H1 (cell line): ENCODE measurements at regions not wholly inside any gene's neighbourhood (a gene's known extent, or its start where the extent isn't known, plus 50 kb on each side); places are given as distances from the start of the nearest gene placed in this dataset.

Source experiments
- CREB1 ChIP-seq: IDR thresholded peaks from 2 replicates; pipeline ENCODE4 v1.6.1; 2012; ENCODE audit warnings: inconsistent platforms
- POLR2A ChIP-seq, 2 experiments: IDR thresholded peaks; 1 replicate in 1 of 2; 2 replicates in 1 of 2; pipeline ENCODE4 v1.6.1; 2011; ENCODE audit warnings: low read depth in 2 of 2, low read length in 2 of 2, mild to moderate bottlenecking in 2 of 2; ENCODE audit errors: control extremely low read depth in 1 of 2
- TF ChIP-seq, protein P1 (sequence below): IDR thresholded peaks from 2 replicates; pipeline ENCODE4 v1.6.1; 2011; ENCODE audit warnings: low read length, improper control_type of control experiment

DNA sequence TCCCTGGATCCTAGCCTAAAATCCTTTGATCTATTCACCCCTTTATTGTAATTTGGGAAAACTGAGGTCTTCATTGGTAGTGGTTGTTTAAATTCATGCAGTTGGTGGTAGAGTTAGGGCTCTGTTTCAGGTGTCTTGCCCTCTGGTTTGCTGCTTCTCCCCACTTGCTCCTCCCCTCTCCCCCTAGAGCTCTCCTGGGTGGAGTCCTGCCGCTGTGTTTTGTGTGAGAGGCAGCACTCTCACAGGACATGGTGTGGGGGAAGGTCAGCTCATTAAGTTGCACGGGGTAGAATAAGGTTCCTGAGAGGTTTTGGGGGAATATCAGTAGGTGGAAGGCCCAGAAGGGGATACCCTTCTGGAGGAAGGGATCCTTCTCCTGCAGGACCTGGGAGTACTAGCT lies 98.1 kb upstream of the NECTIN1 start (continued):
- TF ChIP-seq, protein P1, sequence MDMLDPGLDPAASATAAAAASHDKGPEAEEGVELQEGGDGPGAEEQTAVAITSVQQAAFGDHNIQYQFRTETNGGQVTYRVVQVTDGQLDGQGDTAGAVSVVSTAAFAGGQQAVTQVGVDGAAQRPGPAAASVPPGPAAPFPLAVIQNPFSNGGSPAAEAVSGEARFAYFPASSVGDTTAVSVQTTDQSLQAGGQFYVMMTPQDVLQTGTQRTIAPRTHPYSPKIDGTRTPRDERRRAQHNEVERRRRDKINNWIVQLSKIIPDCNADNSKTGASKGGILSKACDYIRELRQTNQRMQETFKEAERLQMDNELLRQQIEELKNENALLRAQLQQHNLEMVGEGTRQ = no peak
- TF ChIP-seq CREB1 (no peak), POLR2A (IDR thresholded peaks at IDR 0.05; ENCODE audit: control extremely low read depth in 1 of 2, low read depth in 2 of 2, low read length in 2 of 2) (no peak)
- TF ChIP-seq, all 59 proteins: peak for 0
